ENCODE measurements at regions not wholly inside any gene's neighbourhood (a gene's known extent, or its start where the extent isn't known, plus 50 kb on each side); places are given as distances from the start of the nearest gene placed in this dataset.

DNA sequence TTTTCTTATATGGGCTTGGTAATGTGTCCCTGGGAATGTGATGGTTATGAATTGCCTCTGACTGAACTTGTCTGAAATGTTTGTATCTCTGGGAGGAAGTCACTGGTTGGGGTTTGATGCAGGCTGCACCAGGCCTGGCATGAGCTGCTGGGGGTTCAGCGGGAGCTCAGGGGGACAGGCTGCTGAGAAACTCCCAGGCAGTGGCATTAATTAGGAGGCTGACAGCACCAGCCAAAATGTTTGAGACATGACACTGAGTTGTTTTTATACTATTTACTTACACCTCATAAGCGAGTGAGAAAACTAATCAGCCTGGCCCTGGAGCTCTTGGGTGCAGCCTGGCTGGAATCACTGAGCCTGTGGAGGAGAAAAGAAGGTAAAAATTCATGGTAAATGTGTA, 124.1 kb upstream of the SORCS3 start:
- TF ChIP-seq, protein P1, sequence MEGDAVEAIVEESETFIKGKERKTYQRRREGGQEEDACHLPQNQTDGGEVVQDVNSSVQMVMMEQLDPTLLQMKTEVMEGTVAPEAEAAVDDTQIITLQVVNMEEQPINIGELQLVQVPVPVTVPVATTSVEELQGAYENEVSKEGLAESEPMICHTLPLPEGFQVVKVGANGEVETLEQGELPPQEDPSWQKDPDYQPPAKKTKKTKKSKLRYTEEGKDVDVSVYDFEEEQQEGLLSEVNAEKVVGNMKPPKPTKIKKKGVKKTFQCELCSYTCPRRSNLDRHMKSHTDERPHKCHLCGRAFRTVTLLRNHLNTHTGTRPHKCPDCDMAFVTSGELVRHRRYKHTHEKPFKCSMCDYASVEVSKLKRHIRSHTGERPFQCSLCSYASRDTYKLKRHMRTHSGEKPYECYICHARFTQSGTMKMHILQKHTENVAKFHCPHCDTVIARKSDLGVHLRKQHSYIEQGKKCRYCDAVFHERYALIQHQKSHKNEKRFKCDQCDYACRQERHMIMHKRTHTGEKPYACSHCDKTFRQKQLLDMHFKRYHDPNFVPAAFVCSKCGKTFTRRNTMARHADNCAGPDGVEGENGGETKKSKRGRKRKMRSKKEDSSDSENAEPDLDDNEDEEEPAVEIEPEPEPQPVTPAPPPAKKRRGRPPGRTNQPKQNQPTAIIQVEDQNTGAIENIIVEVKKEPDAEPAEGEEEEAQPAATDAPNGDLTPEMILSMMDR (conservative IDR thresholded peaks at IDR 0.05 in 1 of 2, IDR thresholded peaks at IDR 0.05 in 1 of 2; ENCODE audit: extremely low read depth in 1 of 2, insufficient read depth in 1 of 2, low read depth in 1 of 2, low read length in 2 of 2): no peak
- TF ChIP-seq EZH2 (IDR thresholded peaks at IDR 0.05; ENCODE audit: borderline replicate concordance, low read length): no peak
